ENCODE measurements at regions not wholly inside any gene's neighbourhood (a gene's known extent, or its start where the extent isn't known, plus 50 kb on each side); places are given as distances from the start of the nearest gene placed in this dataset.

- no peak for ATAC-seq
- Histone ChIP-seq H3K4me3 (no peak overlapping the region), H3K9me3 (no peaks in the 10 kb centered on the region), H3K27ac (no peak overlapping the region), H3K27me3 (no peaks in the 10 kb centered on the region), H3K36me3 (no peaks in the 10 kb centered on the region), H3K4me1 (no peaks in the 10 kb centered on the region)
- 79 to 100% methylated on average over 1 to 4 of the region's 4 CpGs for WGBS, 2 donors (ENCODE audit: low coverage in 1 of 2)
- TF ChIP-seq EP300 (IDR thresholded peaks at IDR 0.05), result no peak
- no peak for TF ChIP-seq CTCF (IDR thresholded peaks at IDR 0.05)
- TF ChIP-seq POLR2A (IDR thresholded peaks at IDR 0.05), result no peak
- no peak for TF ChIP-seq POLR2AphosphoS5 (IDR thresholded peaks at IDR 0.05)
Measured at GRCh38 chr21:27507695-27508094, 540.8 kb upstream of the ADAMTS5 start.

- no peak overlapping the region for H3K4me3 ChIP-seq
- no peak for ATAC-seq
- H3K4me1 ChIP-seq, result no peaks in the 10 kb centered on the region
- 4 to 13% methylated on average over 1 of the region's 1 CpG for WGBS, 2 donors (ENCODE audit: low coverage in 1 of 2)
- H3K27ac ChIP-seq, result no peak overlapping the region
- no peaks in the 10 kb centered on the region for H3K9me3 ChIP-seq
- no peaks in the 10 kb centered on the region for H3K36me3 ChIP-seq
- H3K27me3 ChIP-seq, result no peaks in the 10 kb centered on the region
- TF ChIP-seq POLR2AphosphoS5 (IDR thresholded peaks at IDR 0.05), result no peak
- no peak for TF ChIP-seq POLR2A (IDR thresholded peaks at IDR 0.05)
- TF ChIP-seq EP300 (IDR thresholded peaks at IDR 0.05), result no peak
- no peak for TF ChIP-seq CTCF (IDR thresholded peaks at IDR 0.05)
Measured at GRCh38 chr21:27505516-27505915, 538.6 kb upstream of the ADAMTS5 start.

- H3K4me3 ChIP-seq, result no peak overlapping the region
- no peaks in the 10 kb centered on the region for H3K9me3 ChIP-seq
- H3K27ac ChIP-seq, result no peak overlapping the region
- no peaks in the 10 kb centered on the region for H3K27me3 ChIP-seq
- H3K4me1 ChIP-seq, result no peaks in the 10 kb centered on the region
- no peak for TF ChIP-seq EP300 (IDR thresholded peaks at IDR 0.05)
- TF ChIP-seq CTCF (IDR thresholded peaks at IDR 0.05), result no peak
- no peak for TF ChIP-seq POLR2AphosphoS5 (IDR thresholded peaks at IDR 0.05)
- no peak for TF ChIP-seq POLR2A (IDR thresholded peaks at IDR 0.05)
- no peak for ATAC-seq
- H3K36me3 ChIP-seq, result no peaks in the 10 kb centered on the region
- 84 to 90% methylated on average over 3 of the region's 3 CpGs for WGBS, 2 donors (ENCODE audit: low coverage in 1 of 2)
Measured at GRCh38 chr21:27502801-27503200, 535.9 kb upstream of the ADAMTS5 start.

- ATAC-seq, result no peak
- TF ChIP-seq CTCF (IDR thresholded peaks at IDR 0.05), result no peak
- no peak for TF ChIP-seq POLR2AphosphoS5 (IDR thresholded peaks at IDR 0.05)
- TF ChIP-seq EP300 (IDR thresholded peaks at IDR 0.05), result no peak
- no peak for TF ChIP-seq POLR2A (IDR thresholded peaks at IDR 0.05)
- 32 to 72% methylated on average over 3 of the region's 3 CpGs for WGBS, 2 donors (ENCODE audit: low coverage in 1 of 2)
- Histone ChIP-seq H3K4me3 (no peak overlapping the region), H3K36me3 (no peaks in the 10 kb centered on the region), H3K27me3 (no peaks in the 10 kb centered on the region), H3K4me1 (no peaks in the 10 kb centered on the region), H3K9me3 (no peaks in the 10 kb centered on the region), H3K27ac (no peak overlapping the region)
Measured at GRCh38 chr21:27498025-27498424, 531.1 kb upstream of the ADAMTS5 start.

- H3K4me1 ChIP-seq, result no peaks in the 10 kb centered on the region
- no peak overlapping the region for H3K27ac ChIP-seq
- TF ChIP-seq POLR2AphosphoS5 (IDR thresholded peaks at IDR 0.05) (no peak), CTCF (IDR thresholded peaks at IDR 0.05) (no peak), POLR2A (IDR thresholded peaks at IDR 0.05) (no peak), EP300 (IDR thresholded peaks at IDR 0.05) (no peak)
- H3K9me3 ChIP-seq, result no peaks in the 10 kb centered on the region
- H3K27me3 ChIP-seq, result no peaks in the 10 kb centered on the region
- no peaks in the 10 kb centered on the region for H3K36me3 ChIP-seq
- H3K4me3 ChIP-seq, result no peak overlapping the region
- ATAC-seq, result no peak
- 100% methylated on average over 1 of the region's 1 CpG for WGBS, 2 donors (ENCODE audit: low coverage in 1 of 2)
Measured at GRCh38 chr21:27495836-27496235, 528.9 kb upstream of the ADAMTS5 start.
